K562 (cell line): ENCODE measurements at regions not wholly inside any gene's neighbourhood (a gene's known extent, or its start where the extent isn't known, plus 50 kb on each side); places are given as distances from the start of the nearest gene placed in this dataset.

Experiments used
- BRCA1 ChIP-seq, 2 experiments: fragments of 450-650 bp in 1 of 2; sonication (generic) in 1 of 2; formaldehyde crosslinking in 1 of 2; IDR thresholded peaks; 2 replicates each; pipeline versions ENCODE4 v1.5.0 to v1.6.1; 2017 to 2020; ENCODE audit warnings: mild to moderate bottlenecking in 1 of 2, missing genetic modification reagents in 1 of 2
- ELF4 ChIP-seq: fragments of 450-650 bp; formaldehyde crosslinking; IDR thresholded peaks from 2 replicates; pipeline ENCODE4 v1.4.0; 2022; ENCODE audit warnings: missing genetic modification characterization
- PCBP1 ChIP-seq: fragments of 200-400 bp; formaldehyde crosslinking; IDR thresholded peaks from 2 replicates; pipeline ENCODE4 v1.6.1; 2018; ENCODE audit warnings: mild to moderate bottlenecking, low read depth, low read length; ENCODE audit not compliant: poor library complexity, severe bottlenecking
- ZNF707 ChIP-seq: fragments of 250-450 bp; sonication (Bioruptor Pico); conservative IDR thresholded peaks from 2 replicates; pipeline ENCODE4 v1.8.0; 2022; ENCODE audit warnings: inconsistent platforms, mild to moderate bottlenecking, moderate library complexity
- TF ChIP-seq, protein P1 (sequence below), 3 experiments: IDR thresholded peaks in 2 of 3; conservative IDR thresholded peaks in 1 of 3; 2 replicates each; pipeline ENCODE4 v1.5.1; 2011 to 2012; ENCODE audit warnings: low read length in 3 of 3, mild to moderate bottlenecking in 3 of 3, control low read depth in 2 of 3, improper control_type of control experiment in 1 of 3, inconsistent platforms in 1 of 3, low read depth in 1 of 3, mixed read lengths in 1 of 3, moderate library complexity in 1 of 3; ENCODE audit not compliant: insufficient read depth in 2 of 3
- TF ChIP-seq, protein P2 (sequence below): sonication (generic); IDR thresholded peaks from 2 replicates; pipeline ENCODE4 v1.6.1; 2016
- TF ChIP-seq, protein P3 (sequence below), 2 experiments: fragments of 450-650 bp; formaldehyde crosslinking in 1 of 2; IDR thresholded peaks; 2 replicates each; pipeline versions ENCODE4 v1.4.0 to v1.6.1; 2014 to 2020; ENCODE audit warnings: mild to moderate bottlenecking in 2 of 2, borderline replicate concordance in 1 of 2, low read depth in 1 of 2

DNA sequence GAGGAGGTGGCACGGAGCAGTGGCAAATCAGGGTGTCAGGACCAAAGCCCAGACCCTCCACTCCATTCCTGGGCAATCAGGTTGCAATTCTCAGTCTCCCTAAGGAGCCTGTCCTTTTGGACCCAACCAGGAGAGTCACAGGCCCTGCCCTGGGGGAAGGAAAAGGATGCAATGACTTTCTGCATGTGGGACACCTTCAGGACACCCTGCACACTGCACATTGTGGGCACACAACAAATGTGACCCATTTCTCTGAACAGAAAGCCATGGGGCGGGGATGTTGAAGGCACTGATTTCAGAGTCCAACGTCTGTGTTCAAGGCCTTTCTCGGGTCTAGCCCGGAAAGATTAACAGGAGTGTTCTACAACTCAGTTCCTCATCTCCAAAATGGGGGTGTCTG lies 286.2 kb upstream of the FOXF1 start:
- TF ChIP-seq, protein P1, sequence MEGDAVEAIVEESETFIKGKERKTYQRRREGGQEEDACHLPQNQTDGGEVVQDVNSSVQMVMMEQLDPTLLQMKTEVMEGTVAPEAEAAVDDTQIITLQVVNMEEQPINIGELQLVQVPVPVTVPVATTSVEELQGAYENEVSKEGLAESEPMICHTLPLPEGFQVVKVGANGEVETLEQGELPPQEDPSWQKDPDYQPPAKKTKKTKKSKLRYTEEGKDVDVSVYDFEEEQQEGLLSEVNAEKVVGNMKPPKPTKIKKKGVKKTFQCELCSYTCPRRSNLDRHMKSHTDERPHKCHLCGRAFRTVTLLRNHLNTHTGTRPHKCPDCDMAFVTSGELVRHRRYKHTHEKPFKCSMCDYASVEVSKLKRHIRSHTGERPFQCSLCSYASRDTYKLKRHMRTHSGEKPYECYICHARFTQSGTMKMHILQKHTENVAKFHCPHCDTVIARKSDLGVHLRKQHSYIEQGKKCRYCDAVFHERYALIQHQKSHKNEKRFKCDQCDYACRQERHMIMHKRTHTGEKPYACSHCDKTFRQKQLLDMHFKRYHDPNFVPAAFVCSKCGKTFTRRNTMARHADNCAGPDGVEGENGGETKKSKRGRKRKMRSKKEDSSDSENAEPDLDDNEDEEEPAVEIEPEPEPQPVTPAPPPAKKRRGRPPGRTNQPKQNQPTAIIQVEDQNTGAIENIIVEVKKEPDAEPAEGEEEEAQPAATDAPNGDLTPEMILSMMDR (IDR thresholded peaks at IDR 0.05 in 2 of 3, conservative IDR thresholded peaks at IDR 0.05 in 1 of 3; ENCODE audit: insufficient read depth in 2 of 3, low read depth in 1 of 3, low read length in 3 of 3), result no peak
- TF ChIP-seq BRCA1 (IDR thresholded peaks at IDR 0.05), result no peak
- no peak for TF ChIP-seq BRCA1 (CRISPR knock-in tag; IDR thresholded peaks at IDR 0.05)
- TF ChIP-seq, protein P2, sequence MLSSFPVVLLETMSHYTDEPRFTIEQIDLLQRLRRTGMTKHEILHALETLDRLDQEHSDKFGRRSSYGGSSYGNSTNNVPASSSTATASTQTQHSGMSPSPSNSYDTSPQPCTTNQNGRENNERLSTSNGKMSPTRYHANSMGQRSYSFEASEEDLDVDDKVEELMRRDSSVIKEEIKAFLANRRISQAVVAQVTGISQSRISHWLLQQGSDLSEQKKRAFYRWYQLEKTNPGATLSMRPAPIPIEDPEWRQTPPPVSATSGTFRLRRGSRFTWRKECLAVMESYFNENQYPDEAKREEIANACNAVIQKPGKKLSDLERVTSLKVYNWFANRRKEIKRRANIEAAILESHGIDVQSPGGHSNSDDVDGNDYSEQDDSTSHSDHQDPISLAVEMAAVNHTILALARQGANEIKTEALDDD, result no peak
- no peak for TF ChIP-seq ZNF707 (CRISPR knock-in tag)
- no peak for TF ChIP-seq PCBP1
- TF ChIP-seq ELF4 (CRISPR knock-in tag), result no peak
- TF ChIP-seq, protein P3, sequence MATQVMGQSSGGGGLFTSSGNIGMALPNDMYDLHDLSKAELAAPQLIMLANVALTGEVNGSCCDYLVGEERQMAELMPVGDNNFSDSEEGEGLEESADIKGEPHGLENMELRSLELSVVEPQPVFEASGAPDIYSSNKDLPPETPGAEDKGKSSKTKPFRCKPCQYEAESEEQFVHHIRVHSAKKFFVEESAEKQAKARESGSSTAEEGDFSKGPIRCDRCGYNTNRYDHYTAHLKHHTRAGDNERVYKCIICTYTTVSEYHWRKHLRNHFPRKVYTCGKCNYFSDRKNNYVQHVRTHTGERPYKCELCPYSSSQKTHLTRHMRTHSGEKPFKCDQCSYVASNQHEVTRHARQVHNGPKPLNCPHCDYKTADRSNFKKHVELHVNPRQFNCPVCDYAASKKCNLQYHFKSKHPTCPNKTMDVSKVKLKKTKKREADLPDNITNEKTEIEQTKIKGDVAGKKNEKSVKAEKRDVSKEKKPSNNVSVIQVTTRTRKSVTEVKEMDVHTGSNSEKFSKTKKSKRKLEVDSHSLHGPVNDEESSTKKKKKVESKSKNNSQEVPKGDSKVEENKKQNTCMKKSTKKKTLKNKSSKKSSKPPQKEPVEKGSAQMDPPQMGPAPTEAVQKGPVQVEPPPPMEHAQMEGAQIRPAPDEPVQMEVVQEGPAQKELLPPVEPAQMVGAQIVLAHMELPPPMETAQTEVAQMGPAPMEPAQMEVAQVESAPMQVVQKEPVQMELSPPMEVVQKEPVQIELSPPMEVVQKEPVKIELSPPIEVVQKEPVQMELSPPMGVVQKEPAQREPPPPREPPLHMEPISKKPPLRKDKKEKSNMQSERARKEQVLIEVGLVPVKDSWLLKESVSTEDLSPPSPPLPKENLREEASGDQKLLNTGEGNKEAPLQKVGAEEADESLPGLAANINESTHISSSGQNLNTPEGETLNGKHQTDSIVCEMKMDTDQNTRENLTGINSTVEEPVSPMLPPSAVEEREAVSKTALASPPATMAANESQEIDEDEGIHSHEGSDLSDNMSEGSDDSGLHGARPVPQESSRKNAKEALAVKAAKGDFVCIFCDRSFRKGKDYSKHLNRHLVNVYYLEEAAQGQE (IDR thresholded peaks at IDR 0.05; ENCODE audit: borderline replicate concordance), result no peak
- TF ChIP-seq, protein P3 (CRISPR knock-in tag; IDR thresholded peaks at IDR 0.05; ENCODE audit: low read depth), result no peak
